DND-41 (cell line): ENCODE measurements at regions not wholly inside any gene's neighbourhood (a gene's known extent, or its start where the extent isn't known, plus 50 kb on each side); places are given as distances from the start of the nearest gene placed in this dataset.

Source experiments
- EZH2 ChIP-seq: IDR thresholded peaks from 3 replicates; pipeline ENCODE4 v1.6.1; 2012; ENCODE audit warnings: borderline replicate concordance, low read depth, mild to moderate bottlenecking, moderate library complexity, low read length, inconsistent platforms; ENCODE audit not compliant: severe bottlenecking
- TF ChIP-seq, protein P1 (sequence below): IDR thresholded peaks from 2 replicates; pipeline ENCODE4 v1.5.1; 2012; ENCODE audit warnings: borderline replicate concordance, low read length, moderate library complexity, mild to moderate bottlenecking; ENCODE audit not compliant: poor library complexity, severe bottlenecking; ENCODE audit errors: extremely low read depth

GRCh38 chr6:104431096-104431495, 428.6 kb downstream of the HACE1 start:
- TF ChIP-seq, protein P1, sequence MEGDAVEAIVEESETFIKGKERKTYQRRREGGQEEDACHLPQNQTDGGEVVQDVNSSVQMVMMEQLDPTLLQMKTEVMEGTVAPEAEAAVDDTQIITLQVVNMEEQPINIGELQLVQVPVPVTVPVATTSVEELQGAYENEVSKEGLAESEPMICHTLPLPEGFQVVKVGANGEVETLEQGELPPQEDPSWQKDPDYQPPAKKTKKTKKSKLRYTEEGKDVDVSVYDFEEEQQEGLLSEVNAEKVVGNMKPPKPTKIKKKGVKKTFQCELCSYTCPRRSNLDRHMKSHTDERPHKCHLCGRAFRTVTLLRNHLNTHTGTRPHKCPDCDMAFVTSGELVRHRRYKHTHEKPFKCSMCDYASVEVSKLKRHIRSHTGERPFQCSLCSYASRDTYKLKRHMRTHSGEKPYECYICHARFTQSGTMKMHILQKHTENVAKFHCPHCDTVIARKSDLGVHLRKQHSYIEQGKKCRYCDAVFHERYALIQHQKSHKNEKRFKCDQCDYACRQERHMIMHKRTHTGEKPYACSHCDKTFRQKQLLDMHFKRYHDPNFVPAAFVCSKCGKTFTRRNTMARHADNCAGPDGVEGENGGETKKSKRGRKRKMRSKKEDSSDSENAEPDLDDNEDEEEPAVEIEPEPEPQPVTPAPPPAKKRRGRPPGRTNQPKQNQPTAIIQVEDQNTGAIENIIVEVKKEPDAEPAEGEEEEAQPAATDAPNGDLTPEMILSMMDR = no peak
- no peak for TF ChIP-seq EZH2
